Effector memory CD8-positive, alpha-beta T cell (primary cell): ENCODE measurements at regions not wholly inside any gene's neighbourhood (a gene's known extent, or its start where the extent isn't known, plus 50 kb on each side); places are given as distances from the start of the nearest gene placed in this dataset.
A peak's percentile ranks its signal among the peaks of the same experiment; 100 is the strongest.

Experiments
- ATAC-seq: fragments of 150-1000 bp; cut with Tn5 transposase; replicated peaks from 2 replicates; pipeline ENCODE4 v1.10.0; 2021; ENCODE audit warnings: mild to moderate bottlenecking, moderate library complexity
- DNase-seq, 3 experiments: peaks; one replicate each; pipeline ENCODE4 v3.0.0; 2021
- H3K27ac Mint-ChIP-seq, 2 donors: one replicate each; pipeline ENCODE4 v1.8.0; 2022; ENCODE audit warnings: mild to moderate bottlenecking in 2 of 2, mixed read lengths in 2 of 2, moderate library complexity in 2 of 2
- H3K27me3 Mint-ChIP-seq, 2 donors: one replicate each; pipeline ENCODE4 v1.8.0; 2022; ENCODE audit warnings: mixed read lengths in 2 of 2
- H3K36me3 Mint-ChIP-seq: one replicate; pipeline ENCODE4 v1.8.0; 2022; ENCODE audit warnings: mild to moderate bottlenecking, moderate library complexity, mixed read lengths; ENCODE audit not compliant: insufficient read depth
- H3K4me1 Mint-ChIP-seq, 2 donors: one replicate each; pipeline ENCODE4 v1.8.0; 2022; ENCODE audit warnings: low read depth in 2 of 2, mixed read lengths in 2 of 2
- H3K4me3 Mint-ChIP-seq, 2 donors: one replicate each; pipeline ENCODE4 v1.8.0; 2022; ENCODE audit warnings: mild to moderate bottlenecking in 2 of 2, mixed read lengths in 2 of 2, moderate library complexity in 2 of 2
- H3K9me3 Mint-ChIP-seq, 2 donors: one replicate each; pipeline ENCODE4 v1.8.0; 2022; ENCODE audit warnings: mixed read lengths in 2 of 2

GRCh38 chr15:69798481-69799250, 299.1 kb downstream of the TLE3 start:
- no peak overlapping the region for H3K27ac Mint-ChIP-seq
- DNase-seq (no peak), ATAC-seq (no peak)
- no peaks in the 10 kb centered on the region for H3K27me3 Mint-ChIP-seq
- no peaks in the 10 kb centered on the region for H3K9me3 Mint-ChIP-seq
- H3K4me3 Mint-ChIP-seq = no peak overlapping the region
- peaks cover 0 to 4% of the 10 kb centered on the region in 2 donors for H3K4me1 Mint-ChIP-seq
- H3K36me3 Mint-ChIP-seq = peaks cover 5% of the 10 kb centered on the region

- no peak for DNase-seq
Measured at GRCh38 chr15:69801144-69801543, 296.6 kb downstream of the TLE3 start.

GRCh38 chr15:69802432-69802831, 295.3 kb downstream of the TLE3 start:
- ATAC-seq (no peak), DNase-seq (no peak)
- Mint-ChIP-seq H3K36me3 (no peaks in the 10 kb centered on the region), H3K27me3 (peaks cover 9 to 30% of the 10 kb centered on the region in 2 donors), H3K27ac (no peak overlapping the region), H3K4me1 (peaks cover 10 to 11% of the 10 kb centered on the region in 2 donors), H3K4me3 (no peak overlapping the region), H3K9me3 (no peaks in the 10 kb centered on the region)

More at GRCh38 chr15:69801144-69801543, 296.6 kb downstream of the TLE3 start:
- no peak for ATAC-seq
- no peak overlapping the region for H3K27ac Mint-ChIP-seq
- no peaks in the 10 kb centered on the region for H3K9me3 Mint-ChIP-seq
- H3K27me3 Mint-ChIP-seq = peaks cover 0 to 18% of the 10 kb centered on the region in 2 donors
- H3K36me3 Mint-ChIP-seq = no peaks in the 10 kb centered on the region
- no peak overlapping the region for H3K4me3 Mint-ChIP-seq
- H3K4me1 Mint-ChIP-seq = peaks cover 0 to 4% of the 10 kb centered on the region in 2 donors

- H3K9me3 Mint-ChIP-seq = no peaks in the 10 kb centered on the region
- H3K4me3 Mint-ChIP-seq = no peak overlapping the region
- H3K4me1 Mint-ChIP-seq = peaks cover 7 to 10% of the 10 kb centered on the region in 2 donors
- H3K27me3 Mint-ChIP-seq = peaks cover 9 to 30% of the 10 kb centered on the region in 2 donors
- ATAC-seq (no peak), DNase-seq (no peak)
- H3K27ac Mint-ChIP-seq = peak overlapping the region in 1 of 2 donors; percentile 49
- H3K36me3 Mint-ChIP-seq = no peaks in the 10 kb centered on the region
Measured at GRCh38 chr15:69804786-69805185, 292.9 kb downstream of the TLE3 start.

- ATAC-seq = no peak
- Mint-ChIP-seq H3K36me3 (no peaks in the 10 kb centered on the region), H3K9me3 (no peaks in the 10 kb centered on the region), H3K27ac (peak overlapping the region in 1 of 2 donors; percentile 51), H3K4me3 (no peak overlapping the region), H3K27me3 (peaks cover 9 to 30% of the 10 kb centered on the region in 2 donors), H3K4me1 (peaks cover 7 to 10% of the 10 kb centered on the region in 2 donors)
- DNase-seq = no peak
Measured at GRCh38 chr15:69805248-69805953, 292.3 kb downstream of the TLE3 start.

GRCh38 chr15:69806287-69806915, 291.3 kb downstream of the TLE3 start:
- Mint-ChIP-seq H3K4me3 (no peak overlapping the region), H3K27me3 (peaks cover 9 to 30% of the 10 kb centered on the region in 2 donors), H3K27ac (no peak overlapping the region), H3K4me1 (peaks cover 7 to 10% of the 10 kb centered on the region in 2 donors), H3K9me3 (no peaks in the 10 kb centered on the region), H3K36me3 (no peaks in the 10 kb centered on the region)
- ATAC-seq (no peak), DNase-seq (no peak)

GRCh38 chr15:69807721-69808120, 290.0 kb downstream of the TLE3 start:
- peaks cover 9 to 30% of the 10 kb centered on the region in 2 donors for H3K27me3 Mint-ChIP-seq
- H3K36me3 Mint-ChIP-seq = no peaks in the 10 kb centered on the region
- no peak overlapping the region for H3K27ac Mint-ChIP-seq
- ATAC-seq = no peak
- no peak overlapping the region for H3K4me3 Mint-ChIP-seq
- no peak for DNase-seq
- no peaks in the 10 kb centered on the region for H3K9me3 Mint-ChIP-seq
- peaks cover 7 to 10% of the 10 kb centered on the region in 2 donors for H3K4me1 Mint-ChIP-seq

- peaks cover 7 to 10% of the 10 kb centered on the region in 2 donors for H3K4me1 Mint-ChIP-seq
- no peaks in the 10 kb centered on the region for H3K9me3 Mint-ChIP-seq
- ATAC-seq (no peak), DNase-seq (no peak)
- no peak overlapping the region for H3K27ac Mint-ChIP-seq
- no peak overlapping the region for H3K4me3 Mint-ChIP-seq
- H3K36me3 Mint-ChIP-seq = no peaks in the 10 kb centered on the region
- peaks cover 9 to 30% of the 10 kb centered on the region in 2 donors for H3K27me3 Mint-ChIP-seq
Measured at GRCh38 chr15:69808756-69809155, 289.0 kb downstream of the TLE3 start.

GRCh38 chr15:69809421-69809820, 288.3 kb downstream of the TLE3 start:
- peaks cover 9 to 33% of the 10 kb centered on the region in 2 donors for H3K27me3 Mint-ChIP-seq

GRCh38 chr15:69810431-69811354, 287.0 kb downstream of the TLE3 start:
- no peak for ATAC-seq
- DNase-seq = no peak
- Mint-ChIP-seq H3K9me3 (no peaks in the 10 kb centered on the region), H3K27me3 (peaks cover 9 to 31% of the 10 kb centered on the region in 2 donors), H3K4me3 (no peak overlapping the region), H3K27ac (no peak overlapping the region), H3K4me1 (peaks cover 7 to 10% of the 10 kb centered on the region in 2 donors), H3K36me3 (no peaks in the 10 kb centered on the region)

More at GRCh38 chr15:69809421-69809820, 288.3 kb downstream of the TLE3 start:
- H3K9me3 Mint-ChIP-seq = no peaks in the 10 kb centered on the region
- DNase-seq (no peak), ATAC-seq (no peak)
- H3K4me3 Mint-ChIP-seq = no peak overlapping the region
- no peak overlapping the region for H3K27ac Mint-ChIP-seq
- H3K4me1 Mint-ChIP-seq = peaks cover 7 to 10% of the 10 kb centered on the region in 2 donors
- no peaks in the 10 kb centered on the region for H3K36me3 Mint-ChIP-seq

GRCh38 chr15:69812861-69813261, 284.9 kb downstream of the TLE3 start:
- no peaks in the 10 kb centered on the region for H3K9me3 Mint-ChIP-seq
- no peaks in the 10 kb centered on the region for H3K4me1 Mint-ChIP-seq
- peaks cover 0 to 27% of the 10 kb centered on the region in 2 donors for H3K27me3 Mint-ChIP-seq
- no peak overlapping the region for H3K4me3 Mint-ChIP-seq
- no peak overlapping the region for H3K27ac Mint-ChIP-seq
- no peak for DNase-seq
- H3K36me3 Mint-ChIP-seq = no peaks in the 10 kb centered on the region
- no peak for ATAC-seq

GRCh38 chr15:69813881-69814280, 283.8 kb downstream of the TLE3 start:
- Mint-ChIP-seq H3K27ac (no peak overlapping the region), H3K36me3 (no peaks in the 10 kb centered on the region), H3K27me3 (peaks cover 4 to 37% of the 10 kb centered on the region in 2 donors), H3K4me3 (no peak overlapping the region), H3K4me1 (no peaks in the 10 kb centered on the region), H3K9me3 (no peaks in the 10 kb centered on the region)
- DNase-seq (no peak), ATAC-seq (no peak)

GRCh38 chr15:69814932-69815331, 282.8 kb downstream of the TLE3 start:
- ATAC-seq = no peak
- H3K27ac Mint-ChIP-seq = no peak overlapping the region

More at GRCh38 chr15:69814932-69815331, 282.8 kb downstream of the TLE3 start:
- H3K4me3 Mint-ChIP-seq = no peak overlapping the region
- H3K4me1 Mint-ChIP-seq = no peaks in the 10 kb centered on the region
- H3K27me3 Mint-ChIP-seq = peaks cover 6 to 42% of the 10 kb centered on the region in 2 donors
- no peak for DNase-seq
- H3K9me3 Mint-ChIP-seq = no peaks in the 10 kb centered on the region
- no peaks in the 10 kb centered on the region for H3K36me3 Mint-ChIP-seq
